ENCODE measurements at regions not wholly inside any gene's neighbourhood (a gene's known extent, or its start where the extent isn't known, plus 50 kb on each side); places are given as distances from the start of the nearest gene placed in this dataset.

DNA sequence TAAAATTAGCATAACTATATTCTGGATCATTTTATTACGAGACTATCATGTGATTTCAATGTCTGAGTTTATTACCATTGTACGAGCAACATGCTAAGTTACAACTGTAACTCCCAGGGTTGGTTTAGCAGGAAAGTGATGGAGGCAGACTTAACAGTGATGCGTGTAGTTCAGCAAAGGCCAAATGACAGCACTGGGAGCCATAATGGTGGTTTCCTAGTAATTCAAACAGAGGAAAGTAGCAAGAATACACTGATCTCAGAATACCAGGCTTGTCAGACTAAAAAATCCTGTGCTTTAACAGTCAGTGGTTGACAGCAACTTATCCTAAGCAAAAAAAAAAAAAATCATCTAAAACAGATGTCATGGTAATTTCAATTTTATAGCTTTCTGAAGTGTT is 229.6 kb downstream of the KLF12 start:
- H3K27me3 Mint-ChIP-seq (ENCODE audit: unreplicated experiment): no peaks in the 10 kb centered on the region
- no peaks in the 10 kb centered on the region for H3K9me3 Mint-ChIP-seq (ENCODE audit: unreplicated experiment)
- DNase-seq (ENCODE audit: low spot score): no peak
- no peak overlapping the region for H3K27ac Mint-ChIP-seq (ENCODE audit: unreplicated experiment)
- no peaks in the 10 kb centered on the region for H3K36me3 Mint-ChIP-seq (ENCODE audit: low read depth, unreplicated experiment)
- TF ChIP-seq CTCF (IDR thresholded peaks at IDR 0.05; ENCODE audit: unreplicated experiment): no peak
- H3K4me1 Mint-ChIP-seq (ENCODE audit: unreplicated experiment): no peaks in the 10 kb centered on the region
- H3K4me3 Mint-ChIP-seq (ENCODE audit: unreplicated experiment): no peak overlapping the region

- no peaks in the 10 kb centered on the region for H3K4me1 Mint-ChIP-seq (ENCODE audit: unreplicated experiment)
- no peaks in the 10 kb centered on the region for H3K9me3 Mint-ChIP-seq (ENCODE audit: unreplicated experiment)
- H3K27ac Mint-ChIP-seq (ENCODE audit: unreplicated experiment): no peak overlapping the region
- no peaks in the 10 kb centered on the region for H3K36me3 Mint-ChIP-seq (ENCODE audit: low read depth, unreplicated experiment)
- TF ChIP-seq CTCF (IDR thresholded peaks at IDR 0.05; ENCODE audit: unreplicated experiment): no peak
- H3K27me3 Mint-ChIP-seq (ENCODE audit: unreplicated experiment): peaks cover 2% of the 10 kb centered on the region
- DNase-seq (ENCODE audit: low spot score): no peak
- H3K4me3 Mint-ChIP-seq (ENCODE audit: unreplicated experiment): no peak overlapping the region
Measured at GRCh38 chr13:73903561-73903960, 230.6 kb downstream of the KLF12 start.

- peaks cover 2% of the 10 kb centered on the region for H3K27me3 Mint-ChIP-seq (ENCODE audit: unreplicated experiment)
- no peaks in the 10 kb centered on the region for H3K9me3 Mint-ChIP-seq (ENCODE audit: unreplicated experiment)
- TF ChIP-seq CTCF (IDR thresholded peaks at IDR 0.05; ENCODE audit: unreplicated experiment): no peak
- H3K4me3 Mint-ChIP-seq (ENCODE audit: unreplicated experiment): no peak overlapping the region
- DNase-seq (ENCODE audit: low spot score): no peak
- no peaks in the 10 kb centered on the region for H3K36me3 Mint-ChIP-seq (ENCODE audit: low read depth, unreplicated experiment)
- H3K27ac Mint-ChIP-seq (ENCODE audit: unreplicated experiment): no peak overlapping the region
- no peaks in the 10 kb centered on the region for H3K4me1 Mint-ChIP-seq (ENCODE audit: unreplicated experiment)
Measured at GRCh38 chr13:73902847-73903246, 231.4 kb downstream of the KLF12 start.

- peaks cover 2% of the 10 kb centered on the region for H3K27me3 Mint-ChIP-seq (ENCODE audit: unreplicated experiment)
- no peaks in the 10 kb centered on the region for H3K4me1 Mint-ChIP-seq (ENCODE audit: unreplicated experiment)
- no peaks in the 10 kb centered on the region for H3K9me3 Mint-ChIP-seq (ENCODE audit: unreplicated experiment)
- no peak overlapping the region for H3K4me3 Mint-ChIP-seq (ENCODE audit: unreplicated experiment)
- TF ChIP-seq CTCF (IDR thresholded peaks at IDR 0.05; ENCODE audit: unreplicated experiment): no peak
- DNase-seq (ENCODE audit: low spot score): no peak
- no peaks in the 10 kb centered on the region for H3K36me3 Mint-ChIP-seq (ENCODE audit: low read depth, unreplicated experiment)
- H3K27ac Mint-ChIP-seq (ENCODE audit: unreplicated experiment): no peak overlapping the region
Measured at GRCh38 chr13:73902296-73902695, 231.9 kb downstream of the KLF12 start.

DNA sequence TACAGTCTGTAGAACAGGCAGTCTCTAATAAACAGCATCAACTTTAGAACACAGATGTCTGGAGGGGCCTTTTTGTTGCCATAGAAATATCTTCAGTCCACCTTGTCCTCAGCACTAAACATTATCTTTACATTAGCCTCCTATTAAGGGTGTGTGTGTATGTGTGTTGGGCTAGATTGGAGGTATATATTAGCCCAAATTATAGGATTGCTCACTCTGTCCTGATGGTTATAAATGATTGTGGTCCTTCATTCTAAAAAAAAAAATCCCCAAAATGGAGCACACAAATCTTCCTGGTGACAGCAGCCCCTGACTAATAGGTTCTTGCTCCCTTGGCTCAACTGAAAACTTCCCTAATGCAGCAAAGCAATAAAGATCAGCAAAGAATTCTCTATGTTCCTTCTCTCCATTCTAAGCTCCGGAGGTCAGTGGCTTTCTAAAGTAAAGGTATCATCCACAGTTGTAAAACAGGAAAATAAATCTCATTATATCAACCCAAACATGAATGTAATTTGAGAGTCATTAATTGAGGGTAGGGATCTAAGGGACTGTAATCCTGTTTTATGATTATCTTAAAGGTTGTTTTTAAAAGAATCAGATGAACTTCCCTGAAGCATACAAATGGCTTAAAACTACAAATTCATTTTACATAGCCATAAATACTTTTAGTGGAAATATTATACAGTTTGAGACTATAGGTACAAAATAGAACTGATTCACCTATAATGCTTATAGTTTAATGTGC is 232.7 kb downstream of the KLF12 start:
- Mint-ChIP-seq H3K9me3 (ENCODE audit: unreplicated experiment) (no peaks in the 10 kb centered on the region), H3K27me3 (ENCODE audit: unreplicated experiment) (peaks cover 2% of the 10 kb centered on the region)

More for the DNA sequence above, 232.7 kb downstream of the KLF12 start:
- TF ChIP-seq CTCF (IDR thresholded peaks at IDR 0.05; ENCODE audit: unreplicated experiment): no peak
- H3K27ac Mint-ChIP-seq (ENCODE audit: unreplicated experiment): no peak overlapping the region
- H3K4me1 Mint-ChIP-seq (ENCODE audit: unreplicated experiment): no peaks in the 10 kb centered on the region
- DNase-seq (ENCODE audit: low spot score): no peak
- H3K4me3 Mint-ChIP-seq (ENCODE audit: unreplicated experiment): no peak overlapping the region
- no peaks in the 10 kb centered on the region for H3K36me3 Mint-ChIP-seq (ENCODE audit: low read depth, unreplicated experiment)

Data from endothelial cell (in vitro differentiated cells).